ENCODE measurements at regions not wholly inside any gene's neighbourhood (a gene's known extent, or its start where the extent isn't known, plus 50 kb on each side); places are given as distances from the start of the nearest gene placed in this dataset.

- H3K79me2 ChIP-seq (replicated peaks; ENCODE audit: insufficient read depth, low read length) = no peaks in the 10 kb centered on the region
- H3K4me3 ChIP-seq (ENCODE audit: low read length) = no peak overlapping the region
- no peak overlapping the region for H3K4me2 ChIP-seq (ENCODE audit: low read length)
- no peaks in the 10 kb centered on the region for H3F3A ChIP-seq (ENCODE audit: insufficient read depth, low read length, poor library complexity, severe bottlenecking)
- H3K9ac ChIP-seq (ENCODE audit: low read length) = no peak overlapping the region
- TF ChIP-seq REST (IDR thresholded peaks at IDR 0.05; ENCODE audit: borderline replicate concordance) = no peak
- TF ChIP-seq EP300 (conservative IDR thresholded peaks at IDR 0.05; ENCODE audit: poor library complexity, severe bottlenecking) = no peak
- TF ChIP-seq MXI1 (conservative IDR thresholded peaks at IDR 0.05; ENCODE audit: poor library complexity, severe bottlenecking) = no peak
- TF ChIP-seq RAD21 (conservative IDR thresholded peaks at IDR 0.05) = no peak
- TF ChIP-seq SMC3 (conservative IDR thresholded peaks at IDR 0.05; ENCODE audit: poor library complexity) = no peak
- TF ChIP-seq EZH2 (IDR thresholded peaks at IDR 0.05; ENCODE audit: borderline replicate concordance, insufficient read depth, low read length, poor library complexity, severe bottlenecking) = no peak
- TF ChIP-seq TAF1 (IDR thresholded peaks at IDR 0.05; ENCODE audit: low read depth) = no peak
- H3K9me2 ChIP-seq (ENCODE audit: insufficient read depth, low read length) = no peaks in the 10 kb centered on the region
- H3K9me3 ChIP-seq (ENCODE audit: low read length) = no peaks in the 10 kb centered on the region
- H3K27me3 ChIP-seq (ENCODE audit: insufficient read depth, low read depth, low read length) = no peaks in the 10 kb centered on the region
- H4K20me1 ChIP-seq (ENCODE audit: insufficient read depth) = no peaks in the 10 kb centered on the region
- H3K36me3 ChIP-seq (ENCODE audit: insufficient read depth, low read length) = no peaks in the 10 kb centered on the region
- no peak overlapping the region for H2AFZ ChIP-seq (ENCODE audit: low read depth, low read length)
- H3K27ac ChIP-seq (ENCODE audit: low read length) = no peak overlapping the region
Observed at GRCh38 chr1:59198564-59198963, 98.3 kb upstream of the FGGY start.

- Histone ChIP-seq H3F3A (ENCODE audit: insufficient read depth, low read length, poor library complexity, severe bottlenecking) (no peaks in the 10 kb centered on the region), H3K27ac (ENCODE audit: low read length) (no peak overlapping the region), H3K79me2 (replicated peaks; ENCODE audit: insufficient read depth, low read length) (no peaks in the 10 kb centered on the region), H3K36me3 (ENCODE audit: insufficient read depth, low read length) (no peaks in the 10 kb centered on the region), H3K4me3 (ENCODE audit: low read length) (no peak overlapping the region), H3K9me3 (ENCODE audit: low read length) (no peaks in the 10 kb centered on the region), H3K27me3 (ENCODE audit: insufficient read depth, low read depth, low read length) (no peaks in the 10 kb centered on the region), H3K4me2 (ENCODE audit: low read length) (no peak overlapping the region), H3K9ac (ENCODE audit: low read length) (no peak overlapping the region), H3K9me2 (ENCODE audit: insufficient read depth, low read length) (no peaks in the 10 kb centered on the region), H2AFZ (ENCODE audit: low read depth, low read length) (no peak overlapping the region), H4K20me1 (ENCODE audit: insufficient read depth) (no peaks in the 10 kb centered on the region)
- TF ChIP-seq TAF1 (IDR thresholded peaks at IDR 0.05; ENCODE audit: low read depth) (no peak), EZH2 (IDR thresholded peaks at IDR 0.05; ENCODE audit: borderline replicate concordance, insufficient read depth, low read length, poor library complexity, severe bottlenecking) (no peak), POLR2AphosphoS5 (IDR thresholded peaks at IDR 0.05) (no peak), SMC3 (conservative IDR thresholded peaks at IDR 0.05; ENCODE audit: poor library complexity) (no peak), CTCF (IDR thresholded peaks at IDR 0.05; ENCODE audit: poor library complexity, severe bottlenecking) (no peak), REST (IDR thresholded peaks at IDR 0.05; ENCODE audit: borderline replicate concordance) (no peak), EP300 (conservative IDR thresholded peaks at IDR 0.05; ENCODE audit: poor library complexity, severe bottlenecking) (no peak), RAD21 (conservative IDR thresholded peaks at IDR 0.05) (no peak), MXI1 (conservative IDR thresholded peaks at IDR 0.05; ENCODE audit: poor library complexity, severe bottlenecking) (no peak)
Observed at GRCh38 chr1:59199147-59199546, 97.7 kb upstream of the FGGY start.
